K562 (cell line): ENCODE measurements at regions not wholly inside any gene's neighbourhood (a gene's known extent, or its start where the extent isn't known, plus 50 kb on each side); places are given as distances from the start of the nearest gene placed in this dataset.

Source experiments
- ATAC-seq: fragments of 200-7000 bp; cut with Tn5 transposase; 3 replicates; pipeline ENCODE4 v1.9.1; 2020; ENCODE audit warnings: moderate library complexity
- BruUV-seq: library from RNA; stranded (reverse); fragments of 400-500 nt; replicated peaks from 2 replicates; lab custom pipeline; 2021; lab: Mats Ljungman, UMichigan
- CTCF ChIA-PET: fragments of 300-600 bp; formaldehyde crosslinking; extraction: SDS; loops from one replicate; lab custom pipeline; 2021; ENCODE audit warnings: low intra/inter-chr PET ratio; lab: Yijun Ruan, JAX
- POLR2A ChIA-PET: fragments of 300-600, 350-650 bp; sonication (Branson Sonifier 250); formaldehyde crosslinking; extraction: SDS; loops from one replicate; lab custom pipeline; 2021; ENCODE audit warnings: antibody characterized with exemption, inconsistent platforms; lab: Yijun Ruan, JAX
- DNase-seq, 4 experiments: peaks; one replicate each; pipeline versions ENCODE4 v3.0.0 to v3.0.0-alpha.2; 2011 to 2018; ENCODE audit warnings: low spot score in 3 of 4, mixed read lengths in 3 of 4; ENCODE audit errors: extremely low read depth in 1 of 4
- FAIRE-seq: peaks from 2 replicates; lab custom pipeline; 2011; peaks lifted over from hg19 to GRCh38; lab: Jason Lieb, UNC
- H2AFZ ChIP-seq: 2 replicates; pipeline ENCODE4 v1.6.0; 2011; ENCODE audit warnings: low read depth, low read length, control low read depth, inconsistent platforms
- H3K27ac ChIP-seq: fragments of 200-600 bp; 3 replicates; pipeline ENCODE4 v1.8.0; 2011; ENCODE audit warnings: low read depth, mild to moderate bottlenecking, control low read depth, inconsistent platforms, low read length, moderate library complexity, mixed read lengths; ENCODE audit errors: extremely low read depth
- H3K27me3 ChIP-seq, 2 experiments: fragments of 300-600 bp in 1 of 2; 2 replicates in 1 of 2; 3 replicates in 1 of 2; pipeline versions ENCODE4 v1.6.0 to v1.8.0; 2011; ENCODE audit warnings: inconsistent platforms in 2 of 2, low read length in 2 of 2, mild to moderate bottlenecking in 1 of 2, mixed read lengths in 1 of 2, moderate library complexity in 1 of 2; ENCODE audit not compliant: control insufficient read depth in 2 of 2, insufficient read depth in 2 of 2
- H3K36me3 ChIP-seq: fragments of 300-600 bp; 3 replicates; pipeline ENCODE4 v1.8.0; 2011; ENCODE audit warnings: mild to moderate bottlenecking, low read length, inconsistent platforms; ENCODE audit not compliant: control insufficient read depth, insufficient read depth
- H3K4me1 ChIP-seq, 2 experiments: fragments of 200-600 bp in 1 of 2; replicated peaks in 1 of 2; 2 replicates in 1 of 2; 3 replicates in 1 of 2; pipeline versions ENCODE4 v1.5.1 to v1.8.0; 2011; ENCODE audit warnings: inconsistent platforms in 2 of 2, low read length in 2 of 2, mild to moderate bottlenecking in 1 of 2, mixed read lengths in 1 of 2, moderate library complexity in 1 of 2; ENCODE audit not compliant: control insufficient read depth in 2 of 2, insufficient read depth in 2 of 2
- H3K4me2 ChIP-seq: 2 replicates; pipeline ENCODE4 v1.6.1; 2011; ENCODE audit warnings: low read length, control low read depth, inconsistent platforms, mixed read lengths; ENCODE audit not compliant: insufficient read depth
- H3K4me3 ChIP-seq: fragments of 200-600 bp; sonication (generic), shearing (Covaris generic); 2 replicates; pipeline ENCODE4 v1.5.1; 2016; ENCODE audit warnings: control low read depth, inconsistent platforms
- H3K79me2 ChIP-seq: fragments of 200-600 bp; 3 replicates; pipeline ENCODE4 v1.8.0; 2011; ENCODE audit warnings: low read length, inconsistent platforms; ENCODE audit not compliant: control insufficient read depth, insufficient read depth
- H3K9ac ChIP-seq, 2 experiments: 2 replicates each; pipeline versions ENCODE4 v1.6.0 to v1.6.1; 2011; ENCODE audit warnings: low read depth in 2 of 2, low read length in 2 of 2, control low read depth in 1 of 2, inconsistent platforms in 1 of 2, mild to moderate bottlenecking in 1 of 2, mixed read lengths in 1 of 2; ENCODE audit not compliant: insufficient read depth in 1 of 2
- H3K9me1 ChIP-seq: one replicate; pipeline ENCODE4 v1.6.0; 2011; ENCODE audit warnings: inconsistent platforms, mild to moderate bottlenecking, low read length, moderate library complexity; ENCODE audit not compliant: control insufficient read depth, insufficient read depth
- H3K9me3 ChIP-seq: replicated peaks from 2 replicates; pipeline ENCODE4 v1.5.1; 2011; ENCODE audit warnings: low read depth, low read length, inconsistent platforms; ENCODE audit not compliant: control insufficient read depth, insufficient read depth
- H4K20me1 ChIP-seq: replicated peaks from 2 replicates; pipeline ENCODE4 v1.6.1; 2011; ENCODE audit warnings: low read length, inconsistent platforms, mixed read lengths; ENCODE audit not compliant: control insufficient read depth, insufficient read depth
- BHLHE40 ChIP-seq: IDR thresholded peaks from 2 replicates; pipeline ENCODE4 v1.6.1; 2011; ENCODE audit warnings: low read length, improper control_type of control experiment
- GTF2A2 ChIP-seq: IDR thresholded peaks from 2 replicates; pipeline ENCODE4 v1.6.1; 2016; ENCODE audit warnings: mild to moderate bottlenecking, missing genetic modification characterization, missing compliant biosample characterization
- OTX1 ChIP-seq: fragments of 450-650 bp; formaldehyde crosslinking; IDR thresholded peaks from 2 replicates; pipeline ENCODE4 v1.4.0; 2022; ENCODE audit warnings: mild to moderate bottlenecking
- RFX1 ChIP-seq: fragments of 450-650 bp; IDR thresholded peaks from 2 replicates; pipeline ENCODE4 v1.6.1; 2016; ENCODE audit warnings: mild to moderate bottlenecking, moderate library complexity
- SMAD3 ChIP-seq: fragments of 450-650 bp; formaldehyde crosslinking; conservative IDR thresholded peaks from 2 replicates; pipeline ENCODE4 v1.4.0; 2020; ENCODE audit warnings: mild to moderate bottlenecking
- SPI1 ChIP-seq: IDR thresholded peaks from 2 replicates; pipeline ENCODE4 v1.6.1; 2011; ENCODE audit warnings: low read depth, low read length, control low read depth, borderline replicate concordance
- WGBS: fragments of 100-300 bp; shearing (Covaris generic); methylation state at CpG from one replicate; pipeline ENCODE4 v1.1.6; 2016; ENCODE audit warnings: low coverage, mixed read lengths; ENCODE audit not compliant: insufficient coverage; ENCODE audit errors: missing lambda C conversion rate; 5-methylcytosine and 5-hydroxymethylcytosine counted together
- in situ Hi-C: fragments of 300-500 bp; cut with MboI; formaldehyde crosslinking; loops from 4 replicates; pipeline ENCODE4 v1.15.0; 2018; ENCODE audit warnings: inconsistent platforms, mixed read lengths
- intact Hi-C: fragments of 100-400 bp; cut with micrococcal nuclease; formaldehyde crosslinking; loops from 2 replicates; pipeline ENCODE4 v1.14.2; 2022

GRCh38 chr1:119565131-119565772 lies 58.2 kb downstream of the HSD3B1 start:
- in situ Hi-C loops: no loop called here
- no peak for DNase-seq
- Histone ChIP-seq H3K4me2 (no peak overlapping the region), H4K20me1 (0 out of 2 replicates have a peak, but pooled peaks cover 2% of the 10 kb centered on the region), H3K27me3 (peaks cover 0 to 8% of the 10 kb centered on the region in 2 experiments; a peak in 2 of 5 replicates), H3K36me3 (no peaks in the 10 kb centered on the region)
- CTCF ChIA-PET: no interaction called here
- BruUV-seq: no TSS peak
- TF ChIP-seq SPI1 (peak; percentile 63; the same call in 1 of the 2 replicates), RFX1 (peak; percentile 21; the same call in 1 of the 2 replicates), BHLHE40 (no peak)
- TF ChIP-seq, all 486 proteins: peak for 2
- Histone ChIP-seq H3K9ac (no peak overlapping the region), H3K4me1 (no peaks in the 10 kb centered on the region; a peak in 1 of 5 replicates), H3K9me3 (no peaks in the 10 kb centered on the region), H2AFZ (no peak overlapping the region), H3K9me1 (no peaks in the 10 kb centered on the region), H3K79me2 (no peaks in the 10 kb centered on the region), H3K27ac (no peak overlapping the region), H3K4me3 (no peak overlapping the region)
- POLR2A ChIA-PET: no interaction called here
- 3% methylated on average over 3 of the region's 3 CpGs for WGBS
- ATAC-seq (0 out of 3 replicates have a peak, but pooled peaks have one; percentile 28), FAIRE-seq (no peak)
- intact Hi-C loops: no loop called here

- no TSS peak for BruUV-seq
- H3K27ac ChIP-seq: no peak overlapping the region
- ChIA-PET CTCF (no interaction called here), POLR2A (no interaction called here)
- H3K4me1 ChIP-seq: no peaks in the 10 kb centered on the region; a peak in 1 of 5 replicates
- no peak for FAIRE-seq
- WGBS: 0% methylated on average over 1 of the region's 1 CpG
- H3K4me2 ChIP-seq: no peak overlapping the region
- H3K36me3 ChIP-seq: no peaks in the 10 kb centered on the region
- no peak overlapping the region for H2AFZ ChIP-seq
- intact Hi-C loops (no loop called here), in situ Hi-C loops (no loop called here)
- TF ChIP-seq SMAD3 (no peak), OTX1 (no peak), GTF2A2 (tag) (no peak)
- H3K9me3 ChIP-seq: no peaks in the 10 kb centered on the region
- ATAC-seq: no peak
- no peaks in the 10 kb centered on the region for H3K79me2 ChIP-seq
- no peaks in the 10 kb centered on the region for H3K9me1 ChIP-seq
- no peak overlapping the region for H3K9ac ChIP-seq
- no peak overlapping the region for H3K4me3 ChIP-seq
- DNase-seq: no peak
- peaks cover 0 to 17% of the 10 kb centered on the region in 2 experiments; a peak in 2 of 5 replicates for H3K27me3 ChIP-seq
- H4K20me1 ChIP-seq: 0 out of 2 replicates have a peak, but pooled peaks cover 2% of the 10 kb centered on the region
Measured at GRCh38 chr1:119569095-119569494, 62.1 kb downstream of the HSD3B1 start.
